GM23338 (cell line): ENCODE measurements at regions not wholly inside any gene's neighbourhood (a gene's known extent, or its start where the extent isn't known, plus 50 kb on each side); places are given as distances from the start of the nearest gene placed in this dataset.

Experiments used
- ATAC-seq: fragments of 200-7000 bp; cut with Tn5 transposase; 3 replicates; pipeline ENCODE4 v1.9.1; 2020
- DNase-seq: peaks from one replicate; pipeline ENCODE4 v3.0.0-alpha.2; 2015; ENCODE audit warnings: low spot score
- H2AFZ ChIP-seq: fragments of 200-600 bp; sonication (generic); 2 replicates; pipeline ENCODE4 v1.8.0; 2016; ENCODE audit warnings: antibody characterized with exemption, mild to moderate bottlenecking, moderate library complexity
- H3F3A ChIP-seq: fragments of 200-600 bp; sonication (generic); replicated peaks from 2 replicates; pipeline ENCODE4 v1.8.0; 2017; ENCODE audit warnings: antibody characterized with exemption, mixed run types, low read depth
- H3K27ac ChIP-seq: fragments of 200-600 bp; sonication (generic); 2 replicates; pipeline ENCODE4 v1.6.1; 2016; ENCODE audit warnings: low read depth
- H3K27me3 ChIP-seq: fragments of 200-600 bp; sonication (generic); 2 replicates; pipeline ENCODE4 v1.8.0; 2016; ENCODE audit warnings: mild to moderate bottlenecking, mixed run types, moderate library complexity; ENCODE audit not compliant: insufficient read depth
- H3K36me3 ChIP-seq: fragments of 200-600 bp; sonication (generic); 2 replicates; pipeline ENCODE4 v1.8.0; 2016; ENCODE audit warnings: mild to moderate bottlenecking; ENCODE audit not compliant: insufficient read depth
- H3K4me1 ChIP-seq: fragments of 200-600 bp; sonication (generic); 2 replicates; pipeline ENCODE4 v1.8.0; 2016; ENCODE audit warnings: mild to moderate bottlenecking, moderate library complexity; ENCODE audit not compliant: insufficient read depth
- H3K4me2 ChIP-seq: fragments of 200-600 bp; sonication (generic); 2 replicates; pipeline ENCODE4 v1.7.1; 2017; ENCODE audit warnings: mixed run types
- H3K4me3 ChIP-seq: fragments of 200-600 bp; sonication (generic); 2 replicates; pipeline ENCODE4 v1.6.1; 2016; ENCODE audit warnings: mixed run types
- H3K79me2 ChIP-seq: fragments of 200-600 bp; sonication (generic); replicated peaks from 2 replicates; pipeline ENCODE4 v1.8.0; 2017; ENCODE audit warnings: mild to moderate bottlenecking; ENCODE audit not compliant: insufficient read depth
- H3K9me2 ChIP-seq: fragments of 200-600 bp; sonication (generic); 2 replicates; pipeline ENCODE4 v1.8.0; 2017; ENCODE audit not compliant: insufficient read depth
- H4K20me1 ChIP-seq: fragments of 200-600 bp; sonication (generic); replicated peaks from 2 replicates; pipeline ENCODE4 v1.8.0; 2017; ENCODE audit warnings: mild to moderate bottlenecking; ENCODE audit not compliant: insufficient read depth
- H3K27ac Mint-ChIP-seq: 2 replicates; pipeline ENCODE4 v1.8.0; 2020; ENCODE audit warnings: inconsistent platforms, mild to moderate bottlenecking, moderate library complexity, mixed read lengths
- H3K27me3 Mint-ChIP-seq: 3 replicates; pipeline ENCODE4 v1.8.0; 2022; ENCODE audit warnings: low read depth, mild to moderate bottlenecking, moderate library complexity, mixed read lengths, inconsistent platforms; ENCODE audit not compliant: insufficient read depth, poor library complexity
- H3K36me3 Mint-ChIP-seq: 3 replicates; pipeline ENCODE4 v1.8.0; 2021; ENCODE audit warnings: low read depth, mild to moderate bottlenecking, inconsistent platforms, moderate library complexity, mixed read lengths
- H3K4me1 Mint-ChIP-seq: 3 replicates; pipeline ENCODE4 v1.8.0; 2020; ENCODE audit warnings: mild to moderate bottlenecking, inconsistent platforms, mixed read lengths
- H3K4me3 Mint-ChIP-seq: 3 replicates; pipeline ENCODE4 v1.8.0; 2021; ENCODE audit warnings: moderate library complexity, mild to moderate bottlenecking, inconsistent platforms, mixed read lengths
- H3K9me3 Mint-ChIP-seq: 3 replicates; pipeline ENCODE4 v1.8.0; 2020; ENCODE audit warnings: moderate library complexity, mild to moderate bottlenecking, inconsistent platforms, mixed read lengths
- CREB1 ChIP-seq: fragments of 250-450 bp; sonication (Bioruptor Pico); IDR thresholded peaks from 2 replicates; pipeline ENCODE4 v1.5.0; 2020; ENCODE audit warnings: low read depth, mild to moderate bottlenecking, moderate library complexity
- JUNB ChIP-seq: IDR thresholded peaks from one replicate; pipeline ENCODE4 v1.6.1; 2016; ENCODE audit warnings: antibody characterized with exemption; ENCODE audit not compliant: unreplicated experiment
- NANOG ChIP-seq: IDR thresholded peaks from 2 replicates; pipeline ENCODE4 v1.6.1; 2016; ENCODE audit warnings: antibody characterized with exemption, borderline replicate concordance
- STAT1 ChIP-seq: IDR thresholded peaks from one replicate; pipeline ENCODE4 v1.6.1; 2016; ENCODE audit warnings: antibody characterized with exemption; ENCODE audit not compliant: unreplicated experiment
- ZNF114 ChIP-seq: fragments of 250-450 bp; sonication (Bioruptor Pico); IDR thresholded peaks from 2 replicates; pipeline ENCODE4 v1.5.0; 2020; ENCODE audit warnings: mild to moderate bottlenecking, moderate library complexity
- ZNF331 ChIP-seq: fragments of 250-450 bp; sonication (Bioruptor Pico); IDR thresholded peaks from 2 replicates; pipeline ENCODE4 v1.5.0; 2020; ENCODE audit warnings: low read depth, mild to moderate bottlenecking, moderate library complexity
- TF ChIP-seq, protein P1 (sequence below): IDR thresholded peaks from 2 replicates; pipeline ENCODE4 v1.6.1; 2016; ENCODE audit warnings: antibody characterized with exemption
- TF ChIP-seq, protein P2 (sequence below): IDR thresholded peaks from one replicate; pipeline ENCODE4 v1.6.1; 2018; ENCODE audit warnings: antibody characterized with exemption; ENCODE audit not compliant: unreplicated experiment
- TF ChIP-seq, protein P3 (sequence below): fragments of 250-450 bp; sonication (Bioruptor Pico); IDR thresholded peaks from 2 replicates; pipeline ENCODE4 v1.5.0; 2020; ENCODE audit warnings: mild to moderate bottlenecking, moderate library complexity
- TF ChIP-seq, protein P4 (sequence below), 2 experiments: fragments of 200-600 bp in 1 of 2; sonication (generic) in 1 of 2; conservative IDR thresholded peaks; 2 replicates each; pipeline versions ENCODE4 v1.5.1 to v1.6.1; 2016 to 2017; ENCODE audit warnings: antibody characterized with exemption in 2 of 2, low read depth in 2 of 2, mild to moderate bottlenecking in 2 of 2, moderate library complexity in 1 of 2

DNA sequence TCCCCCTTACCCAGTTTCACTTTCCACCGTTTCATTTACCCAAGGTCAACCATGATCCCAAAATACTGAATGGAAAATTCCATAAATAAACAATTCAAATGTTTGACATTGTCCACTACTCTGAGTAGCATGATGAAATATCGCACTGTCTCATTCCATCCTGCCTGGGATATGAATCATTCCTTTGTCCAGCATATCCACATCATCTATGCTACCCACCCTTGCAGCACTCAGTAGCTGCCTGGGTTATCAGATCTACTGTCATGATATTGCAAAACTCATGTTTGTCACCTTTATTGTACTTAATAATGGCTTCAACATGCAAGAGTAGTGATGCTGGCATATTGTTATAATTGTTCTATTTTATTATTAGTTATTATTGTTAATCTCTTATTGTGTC is 263.9 kb upstream of the NBEA start:
- Mint-ChIP-seq H3K9me3 (0 out of 3 replicates have a peak, but pooled peaks cover 3% of the 10 kb centered on the region), H3K27me3 (no peaks in the 10 kb centered on the region)
- no peak for ATAC-seq

More for the DNA sequence above, 263.9 kb upstream of the NBEA start:
- no peaks in the 10 kb centered on the region for H3K79me2 ChIP-seq
- H3K4me3 ChIP-seq: no peak overlapping the region
- TF ChIP-seq, protein P1, sequence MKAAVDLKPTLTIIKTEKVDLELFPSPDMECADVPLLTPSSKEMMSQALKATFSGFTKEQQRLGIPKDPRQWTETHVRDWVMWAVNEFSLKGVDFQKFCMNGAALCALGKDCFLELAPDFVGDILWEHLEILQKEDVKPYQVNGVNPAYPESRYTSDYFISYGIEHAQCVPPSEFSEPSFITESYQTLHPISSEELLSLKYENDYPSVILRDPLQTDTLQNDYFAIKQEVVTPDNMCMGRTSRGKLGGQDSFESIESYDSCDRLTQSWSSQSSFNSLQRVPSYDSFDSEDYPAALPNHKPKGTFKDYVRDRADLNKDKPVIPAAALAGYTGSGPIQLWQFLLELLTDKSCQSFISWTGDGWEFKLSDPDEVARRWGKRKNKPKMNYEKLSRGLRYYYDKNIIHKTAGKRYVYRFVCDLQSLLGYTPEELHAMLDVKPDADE: no peak
- TF ChIP-seq, protein P2, sequence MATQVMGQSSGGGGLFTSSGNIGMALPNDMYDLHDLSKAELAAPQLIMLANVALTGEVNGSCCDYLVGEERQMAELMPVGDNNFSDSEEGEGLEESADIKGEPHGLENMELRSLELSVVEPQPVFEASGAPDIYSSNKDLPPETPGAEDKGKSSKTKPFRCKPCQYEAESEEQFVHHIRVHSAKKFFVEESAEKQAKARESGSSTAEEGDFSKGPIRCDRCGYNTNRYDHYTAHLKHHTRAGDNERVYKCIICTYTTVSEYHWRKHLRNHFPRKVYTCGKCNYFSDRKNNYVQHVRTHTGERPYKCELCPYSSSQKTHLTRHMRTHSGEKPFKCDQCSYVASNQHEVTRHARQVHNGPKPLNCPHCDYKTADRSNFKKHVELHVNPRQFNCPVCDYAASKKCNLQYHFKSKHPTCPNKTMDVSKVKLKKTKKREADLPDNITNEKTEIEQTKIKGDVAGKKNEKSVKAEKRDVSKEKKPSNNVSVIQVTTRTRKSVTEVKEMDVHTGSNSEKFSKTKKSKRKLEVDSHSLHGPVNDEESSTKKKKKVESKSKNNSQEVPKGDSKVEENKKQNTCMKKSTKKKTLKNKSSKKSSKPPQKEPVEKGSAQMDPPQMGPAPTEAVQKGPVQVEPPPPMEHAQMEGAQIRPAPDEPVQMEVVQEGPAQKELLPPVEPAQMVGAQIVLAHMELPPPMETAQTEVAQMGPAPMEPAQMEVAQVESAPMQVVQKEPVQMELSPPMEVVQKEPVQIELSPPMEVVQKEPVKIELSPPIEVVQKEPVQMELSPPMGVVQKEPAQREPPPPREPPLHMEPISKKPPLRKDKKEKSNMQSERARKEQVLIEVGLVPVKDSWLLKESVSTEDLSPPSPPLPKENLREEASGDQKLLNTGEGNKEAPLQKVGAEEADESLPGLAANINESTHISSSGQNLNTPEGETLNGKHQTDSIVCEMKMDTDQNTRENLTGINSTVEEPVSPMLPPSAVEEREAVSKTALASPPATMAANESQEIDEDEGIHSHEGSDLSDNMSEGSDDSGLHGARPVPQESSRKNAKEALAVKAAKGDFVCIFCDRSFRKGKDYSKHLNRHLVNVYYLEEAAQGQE: no peak
- no peak for TF ChIP-seq STAT1
- TF ChIP-seq JUNB: no peak
- no peak for TF ChIP-seq ZNF331
- TF ChIP-seq, protein P3, sequence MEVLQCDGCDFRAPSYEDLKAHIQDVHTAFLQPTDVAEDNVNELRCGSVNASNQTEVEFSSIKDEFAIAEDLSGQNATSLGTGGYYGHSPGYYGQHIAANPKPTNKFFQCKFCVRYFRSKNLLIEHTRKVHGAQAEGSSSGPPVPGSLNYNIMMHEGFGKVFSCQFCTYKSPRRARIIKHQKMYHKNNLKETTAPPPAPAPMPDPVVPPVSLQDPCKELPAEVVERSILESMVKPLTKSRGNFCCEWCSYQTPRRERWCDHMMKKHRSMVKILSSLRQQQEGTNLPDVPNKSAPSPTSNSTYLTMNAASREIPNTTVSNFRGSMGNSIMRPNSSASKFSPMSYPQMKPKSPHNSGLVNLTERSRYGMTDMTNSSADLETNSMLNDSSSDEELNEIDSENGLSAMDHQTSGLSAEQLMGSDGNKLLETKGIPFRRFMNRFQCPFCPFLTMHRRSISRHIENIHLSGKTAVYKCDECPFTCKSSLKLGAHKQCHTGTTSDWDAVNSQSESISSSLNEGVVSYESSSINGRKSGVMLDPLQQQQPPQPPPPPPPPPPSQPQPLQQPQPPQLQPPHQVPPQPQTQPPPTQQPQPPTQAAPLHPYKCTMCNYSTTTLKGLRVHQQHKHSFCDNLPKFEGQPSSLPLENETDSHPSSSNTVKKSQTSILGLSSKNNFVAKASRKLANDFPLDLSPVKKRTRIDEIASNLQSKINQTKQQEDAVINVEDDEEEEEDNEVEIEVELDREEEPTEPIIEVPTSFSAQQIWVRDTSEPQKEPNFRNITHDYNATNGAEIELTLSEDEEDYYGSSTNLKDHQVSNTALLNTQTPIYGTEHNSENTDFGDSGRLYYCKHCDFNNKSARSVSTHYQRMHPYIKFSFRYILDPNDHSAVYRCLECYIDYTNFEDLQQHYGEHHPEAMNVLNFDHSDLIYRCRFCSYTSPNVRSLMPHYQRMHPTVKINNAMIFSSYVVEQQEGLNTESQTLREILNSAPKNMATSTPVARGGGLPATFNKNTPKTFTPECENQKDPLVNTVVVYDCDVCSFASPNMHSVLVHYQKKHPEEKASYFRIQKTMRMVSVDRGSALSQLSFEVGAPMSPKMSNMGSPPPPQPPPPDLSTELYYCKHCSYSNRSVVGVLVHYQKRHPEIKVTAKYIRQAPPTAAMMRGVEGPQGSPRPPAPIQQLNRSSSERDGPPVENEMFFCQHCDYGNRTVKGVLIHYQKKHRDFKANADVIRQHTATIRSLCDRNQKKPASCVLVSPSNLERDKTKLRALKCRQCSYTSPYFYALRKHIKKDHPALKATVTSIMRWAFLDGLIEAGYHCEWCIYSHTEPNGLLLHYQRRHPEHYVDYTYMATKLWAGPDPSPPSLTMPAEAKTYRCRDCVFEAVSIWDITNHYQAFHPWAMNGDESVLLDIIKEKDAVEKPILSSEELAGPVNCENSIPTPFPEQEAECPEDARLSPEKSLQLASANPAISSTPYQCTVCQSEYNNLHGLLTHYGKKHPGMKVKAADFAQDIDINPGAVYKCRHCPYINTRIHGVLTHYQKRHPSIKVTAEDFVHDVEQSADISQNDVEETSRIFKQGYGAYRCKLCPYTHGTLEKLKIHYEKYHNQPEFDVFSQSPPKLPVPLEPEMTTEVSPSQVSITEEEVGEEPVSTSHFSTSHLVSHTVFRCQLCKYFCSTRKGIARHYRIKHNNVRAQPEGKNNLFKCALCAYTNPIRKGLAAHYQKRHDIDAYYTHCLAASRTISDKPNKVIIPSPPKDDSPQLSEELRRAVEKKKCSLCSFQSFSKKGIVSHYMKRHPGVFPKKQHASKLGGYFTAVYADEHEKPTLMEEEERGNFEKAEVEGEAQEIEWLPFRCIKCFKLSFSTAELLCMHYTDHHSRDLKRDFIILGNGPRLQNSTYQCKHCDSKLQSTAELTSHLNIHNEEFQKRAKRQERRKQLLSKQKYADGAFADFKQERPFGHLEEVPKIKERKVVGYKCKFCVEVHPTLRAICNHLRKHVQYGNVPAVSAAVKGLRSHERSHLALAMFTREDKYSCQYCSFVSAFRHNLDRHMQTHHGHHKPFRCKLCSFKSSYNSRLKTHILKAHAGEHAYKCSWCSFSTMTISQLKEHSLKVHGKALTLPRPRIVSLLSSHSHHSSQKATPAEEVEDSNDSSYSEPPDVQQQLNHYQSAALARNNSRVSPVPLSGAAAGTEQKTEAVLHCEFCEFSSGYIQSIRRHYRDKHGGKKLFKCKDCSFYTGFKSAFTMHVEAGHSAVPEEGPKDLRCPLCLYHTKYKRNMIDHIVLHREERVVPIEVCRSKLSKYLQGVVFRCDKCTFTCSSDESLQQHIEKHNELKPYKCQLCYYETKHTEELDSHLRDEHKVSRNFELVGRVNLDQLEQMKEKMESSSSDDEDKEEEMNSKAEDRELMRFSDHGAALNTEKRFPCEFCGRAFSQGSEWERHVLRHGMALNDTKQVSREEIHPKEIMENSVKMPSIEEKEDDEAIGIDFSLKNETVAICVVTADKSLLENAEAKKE: no peak
- no peak for TF ChIP-seq ZNF114 (CRISPR knock-in tag)
- TF ChIP-seq, protein P4, sequence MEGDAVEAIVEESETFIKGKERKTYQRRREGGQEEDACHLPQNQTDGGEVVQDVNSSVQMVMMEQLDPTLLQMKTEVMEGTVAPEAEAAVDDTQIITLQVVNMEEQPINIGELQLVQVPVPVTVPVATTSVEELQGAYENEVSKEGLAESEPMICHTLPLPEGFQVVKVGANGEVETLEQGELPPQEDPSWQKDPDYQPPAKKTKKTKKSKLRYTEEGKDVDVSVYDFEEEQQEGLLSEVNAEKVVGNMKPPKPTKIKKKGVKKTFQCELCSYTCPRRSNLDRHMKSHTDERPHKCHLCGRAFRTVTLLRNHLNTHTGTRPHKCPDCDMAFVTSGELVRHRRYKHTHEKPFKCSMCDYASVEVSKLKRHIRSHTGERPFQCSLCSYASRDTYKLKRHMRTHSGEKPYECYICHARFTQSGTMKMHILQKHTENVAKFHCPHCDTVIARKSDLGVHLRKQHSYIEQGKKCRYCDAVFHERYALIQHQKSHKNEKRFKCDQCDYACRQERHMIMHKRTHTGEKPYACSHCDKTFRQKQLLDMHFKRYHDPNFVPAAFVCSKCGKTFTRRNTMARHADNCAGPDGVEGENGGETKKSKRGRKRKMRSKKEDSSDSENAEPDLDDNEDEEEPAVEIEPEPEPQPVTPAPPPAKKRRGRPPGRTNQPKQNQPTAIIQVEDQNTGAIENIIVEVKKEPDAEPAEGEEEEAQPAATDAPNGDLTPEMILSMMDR (conservative IDR thresholded peaks at IDR 0.05; ENCODE audit: low read depth in 2 of 2): no peak
- no peak for TF ChIP-seq NANOG
- no peak for TF ChIP-seq CREB1
- no peaks in the 10 kb centered on the region for H4K20me1 ChIP-seq
- H3K27ac ChIP-seq: no peak overlapping the region
- Mint-ChIP-seq H3K27ac (no peak overlapping the region), H3K36me3 (no peaks in the 10 kb centered on the region), H3K4me1 (peaks cover 8% of the 10 kb centered on the region; the same call in 2 of the 3 replicates), H3K4me3 (no peak overlapping the region)
- no peaks in the 10 kb centered on the region for H3K27me3 ChIP-seq
- H3K36me3 ChIP-seq: no peaks in the 10 kb centered on the region
- H3K4me1 ChIP-seq: 0 out of 2 replicates have a peak, but pooled peaks cover 4% of the 10 kb centered on the region
- peaks cover 7% of the 10 kb centered on the region for H3K9me2 ChIP-seq
- no peak overlapping the region for H2AFZ ChIP-seq
- H3K4me2 ChIP-seq: no peak overlapping the region
- no peaks in the 10 kb centered on the region for H3F3A ChIP-seq
- no peak for DNase-seq
